ENCODE measurements at regions not wholly inside any gene's neighbourhood (a gene's known extent, or its start where the extent isn't known, plus 50 kb on each side); places are given as distances from the start of the nearest gene placed in this dataset.

DNA sequence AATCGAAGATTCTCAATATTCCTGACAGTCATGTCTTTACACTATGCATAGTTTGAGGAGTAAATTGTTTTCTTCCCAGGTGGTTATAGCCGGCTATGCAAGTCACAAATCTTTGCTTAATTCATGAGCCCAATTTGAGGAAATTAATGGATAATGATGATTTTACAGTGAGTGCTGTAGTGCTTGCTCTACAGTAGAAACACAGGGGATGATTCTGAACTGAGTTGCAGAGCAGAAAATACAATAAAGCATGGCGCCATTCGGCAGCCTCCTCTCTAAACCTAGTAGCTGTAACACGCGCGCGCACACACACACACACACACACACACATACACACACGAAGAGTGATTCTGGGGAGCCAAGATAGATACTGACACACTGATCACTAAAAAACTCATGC, 181.7 kb upstream of the DPH6 start:
- Histone ChIP-seq H3K36me3 (no peaks in the 10 kb centered on the region), H3K9me3 (ENCODE audit: low read depth) (no peaks in the 10 kb centered on the region), H4K20me1 (ENCODE audit: low read depth) (no peaks in the 10 kb centered on the region), H3K4me3 (no peak overlapping the region), H3K9ac (no peak overlapping the region), H3K4me1 (no peaks in the 10 kb centered on the region), H3K79me2 (ENCODE audit: low read depth) (no peaks in the 10 kb centered on the region), H2AFZ (replicated peaks) (peak overlapping the region; percentile 75), H3K4me2 (no peak overlapping the region), H3F3A (ENCODE audit: low read depth) (no peaks in the 10 kb centered on the region), H3K27ac (no peak overlapping the region), H3K27me3 (no peaks in the 10 kb centered on the region)
- H3K27ac Mint-ChIP-seq, result no peak overlapping the region
- H3K4me3 Mint-ChIP-seq, result no peak overlapping the region
- no peaks in the 10 kb centered on the region for H3K9me3 Mint-ChIP-seq
- TF ChIP-seq EZH2 (IDR thresholded peaks at IDR 0.05) (no peak), EZH2phosphoT487 (IDR thresholded peaks at IDR 0.05) (no peak)
- TF ChIP-seq, protein P1, sequence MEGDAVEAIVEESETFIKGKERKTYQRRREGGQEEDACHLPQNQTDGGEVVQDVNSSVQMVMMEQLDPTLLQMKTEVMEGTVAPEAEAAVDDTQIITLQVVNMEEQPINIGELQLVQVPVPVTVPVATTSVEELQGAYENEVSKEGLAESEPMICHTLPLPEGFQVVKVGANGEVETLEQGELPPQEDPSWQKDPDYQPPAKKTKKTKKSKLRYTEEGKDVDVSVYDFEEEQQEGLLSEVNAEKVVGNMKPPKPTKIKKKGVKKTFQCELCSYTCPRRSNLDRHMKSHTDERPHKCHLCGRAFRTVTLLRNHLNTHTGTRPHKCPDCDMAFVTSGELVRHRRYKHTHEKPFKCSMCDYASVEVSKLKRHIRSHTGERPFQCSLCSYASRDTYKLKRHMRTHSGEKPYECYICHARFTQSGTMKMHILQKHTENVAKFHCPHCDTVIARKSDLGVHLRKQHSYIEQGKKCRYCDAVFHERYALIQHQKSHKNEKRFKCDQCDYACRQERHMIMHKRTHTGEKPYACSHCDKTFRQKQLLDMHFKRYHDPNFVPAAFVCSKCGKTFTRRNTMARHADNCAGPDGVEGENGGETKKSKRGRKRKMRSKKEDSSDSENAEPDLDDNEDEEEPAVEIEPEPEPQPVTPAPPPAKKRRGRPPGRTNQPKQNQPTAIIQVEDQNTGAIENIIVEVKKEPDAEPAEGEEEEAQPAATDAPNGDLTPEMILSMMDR (IDR thresholded peaks at IDR 0.05), result no peak
- no peaks in the 10 kb centered on the region for H3K27me3 Mint-ChIP-seq (ENCODE audit: insufficient read depth, low read depth)
- peaks cover under 1% of the 10 kb centered on the region for H3K4me1 Mint-ChIP-seq
- DNase-seq (ENCODE audit: low spot score), result no peak
- no peaks in the 10 kb centered on the region for H3K36me3 Mint-ChIP-seq

DNA sequence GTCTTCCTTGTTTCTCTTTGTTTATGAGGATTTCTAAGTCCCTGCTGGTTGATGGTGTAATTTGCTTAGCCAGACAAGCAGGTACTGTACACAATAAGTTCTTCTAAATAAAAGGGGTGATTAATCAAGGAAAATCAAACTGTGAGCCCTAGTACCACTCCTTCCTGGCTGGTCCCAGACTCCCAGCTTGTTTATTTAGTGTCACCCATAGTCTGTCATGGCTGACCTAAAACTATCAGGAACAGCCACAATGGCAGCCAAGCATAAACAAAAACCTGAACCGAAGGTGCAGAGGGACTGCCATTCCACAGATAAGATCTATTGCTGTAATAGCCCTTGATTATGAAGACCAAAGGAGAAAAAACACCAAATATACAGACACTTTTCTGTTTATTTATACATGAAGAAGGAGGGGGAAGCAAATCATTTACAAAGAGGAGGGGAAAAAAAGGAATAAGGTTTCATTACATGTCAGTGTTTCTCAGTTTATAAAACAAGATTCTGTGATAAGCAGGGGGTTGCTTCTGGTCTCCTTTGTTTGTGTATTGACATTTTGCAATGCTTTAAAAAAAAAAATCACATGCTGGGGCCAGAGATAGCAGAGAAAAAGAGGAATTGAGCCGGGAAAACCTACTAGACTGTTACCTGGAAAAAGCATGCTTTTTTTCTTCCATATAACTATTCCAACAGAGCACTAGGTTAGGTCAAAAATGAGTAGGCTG, 182.4 kb upstream of the DPH6 start:
- no peaks in the 10 kb centered on the region for H3K9me3 ChIP-seq (ENCODE audit: low read depth)
- H3K27me3 ChIP-seq, result no peaks in the 10 kb centered on the region
- H3K4me3 ChIP-seq, result no peak overlapping the region
- H4K20me1 ChIP-seq (ENCODE audit: low read depth), result no peaks in the 10 kb centered on the region
- no peak for DNase-seq (ENCODE audit: low spot score)
- no peak overlapping the region for H3K4me3 Mint-ChIP-seq
- H2AFZ ChIP-seq (replicated peaks), result peak overlapping the region; percentile 75
- H3K36me3 Mint-ChIP-seq, result no peaks in the 10 kb centered on the region
- no peak overlapping the region for H3K27ac Mint-ChIP-seq
- no peak overlapping the region for H3K9ac ChIP-seq
- H3F3A ChIP-seq (ENCODE audit: low read depth), result no peaks in the 10 kb centered on the region
- H3K4me2 ChIP-seq, result no peak overlapping the region
- TF ChIP-seq, protein P1 (IDR thresholded peaks at IDR 0.05), result no peak
- TF ChIP-seq EZH2 (IDR thresholded peaks at IDR 0.05), result no peak
- no peak for TF ChIP-seq EZH2phosphoT487 (IDR thresholded peaks at IDR 0.05)
- H3K27me3 Mint-ChIP-seq (ENCODE audit: insufficient read depth, low read depth), result no peaks in the 10 kb centered on the region
- no peaks in the 10 kb centered on the region for H3K9me3 Mint-ChIP-seq
- no peaks in the 10 kb centered on the region for H3K4me1 Mint-ChIP-seq
- H3K36me3 ChIP-seq, result no peaks in the 10 kb centered on the region
- no peaks in the 10 kb centered on the region for H3K79me2 ChIP-seq (ENCODE audit: low read depth)
- H3K4me1 ChIP-seq, result no peaks in the 10 kb centered on the region
- no peak overlapping the region for H3K27ac ChIP-seq

DNA sequence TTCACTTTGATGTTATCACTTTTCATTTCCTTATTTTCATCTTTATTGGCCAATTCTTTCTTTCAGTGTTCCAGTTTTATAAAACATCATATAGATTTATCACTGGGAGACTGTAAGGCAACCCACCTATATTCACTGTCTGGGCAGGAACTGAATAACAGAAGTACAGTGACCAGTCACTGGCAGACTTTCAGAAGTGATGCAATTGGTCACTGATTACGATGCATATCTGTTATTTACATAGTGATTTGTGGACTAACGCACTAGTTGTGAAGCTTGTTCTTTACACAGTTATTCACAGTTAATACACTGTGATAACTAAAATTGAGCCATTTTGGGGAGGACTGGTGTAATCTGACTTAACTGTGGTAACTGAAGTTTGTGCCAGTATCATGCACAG, 190.2 kb upstream of the DPH6 start:
- H3K9me3 ChIP-seq (ENCODE audit: low read depth), result no peaks in the 10 kb centered on the region
- H2AFZ ChIP-seq (replicated peaks), result no peak overlapping the region
- TF ChIP-seq EZH2 (IDR thresholded peaks at IDR 0.05) (no peak), EZH2phosphoT487 (IDR thresholded peaks at IDR 0.05) (no peak)
- TF ChIP-seq, protein P1 (IDR thresholded peaks at IDR 0.05), result no peak
- no peak overlapping the region for H3K27ac ChIP-seq
- no peak overlapping the region for H3K4me3 ChIP-seq
- H3K9ac ChIP-seq, result no peak overlapping the region
- Mint-ChIP-seq H3K27me3 (ENCODE audit: insufficient read depth, low read depth) (no peaks in the 10 kb centered on the region), H3K9me3 (peaks cover 3% of the 10 kb centered on the region), H3K27ac (no peak overlapping the region), H3K4me3 (no peak overlapping the region), H3K4me1 (no peaks in the 10 kb centered on the region), H3K36me3 (no peaks in the 10 kb centered on the region)
- H3K79me2 ChIP-seq (ENCODE audit: low read depth), result no peaks in the 10 kb centered on the region
- no peaks in the 10 kb centered on the region for H3K27me3 ChIP-seq
- no peak for DNase-seq (ENCODE audit: low spot score)
- no peaks in the 10 kb centered on the region for H3K36me3 ChIP-seq
- H3K4me1 ChIP-seq, result no peaks in the 10 kb centered on the region
- H3F3A ChIP-seq (ENCODE audit: low read depth), result no peaks in the 10 kb centered on the region
- H3K4me2 ChIP-seq, result no peak overlapping the region
- no peaks in the 10 kb centered on the region for H4K20me1 ChIP-seq (ENCODE audit: low read depth)

Data from neural progenitor cell (in vitro differentiated cells).